Smooth muscle cell (in vitro differentiated cells): ENCODE measurements at regions not wholly inside any gene's neighbourhood (a gene's known extent, or its start where the extent isn't known, plus 50 kb on each side); places are given as distances from the start of the nearest gene placed in this dataset.

ENCODE experiments used
- DNase-seq: peaks from one replicate; lab custom pipeline; 2025; ENCODE audit not compliant: unreplicated experiment; lab: John Stamatoyannopoulos, UW
- H2AFZ ChIP-seq: fragments of 200-600 bp; sonication (generic); 2 replicates; pipeline ENCODE4 v1.6.0; 2016; ENCODE audit warnings: antibody characterized with exemption, low read depth, mild to moderate bottlenecking
- H3F3A ChIP-seq: fragments of 200-600 bp; sonication (generic); 2 replicates; pipeline ENCODE4 v1.6.0; 2017; ENCODE audit warnings: antibody characterized with exemption, low read depth
- H3K27ac ChIP-seq: fragments of 200-600 bp; sonication (generic); 2 replicates; pipeline ENCODE4 v1.5.1; 2016; ENCODE audit warnings: low read depth, mild to moderate bottlenecking
- H3K27me3 ChIP-seq: fragments of 200-600 bp; sonication (generic); 2 replicates; pipeline ENCODE4 v1.6.1; 2016; ENCODE audit warnings: low read depth, mild to moderate bottlenecking
- H3K36me3 ChIP-seq: fragments of 200-600 bp; sonication (generic); 2 replicates; pipeline ENCODE4 v1.5.1; 2016; ENCODE audit warnings: low read depth
- H3K4me1 ChIP-seq: fragments of 200-600 bp; sonication (generic); 2 replicates; pipeline ENCODE4 v1.5.1; 2016; ENCODE audit warnings: low read depth
- H3K4me2 ChIP-seq: fragments of 200-600 bp; sonication (generic); 2 replicates; pipeline ENCODE4 v1.6.0; 2016; ENCODE audit warnings: mild to moderate bottlenecking
- H3K4me3 ChIP-seq: fragments of 200-600 bp; sonication (generic); 2 replicates; pipeline ENCODE4 v1.5.1; 2016; ENCODE audit warnings: mild to moderate bottlenecking
- H3K79me2 ChIP-seq: fragments of 200-600 bp; sonication (generic); 2 replicates; pipeline ENCODE4 v1.6.0; 2016; ENCODE audit warnings: low read depth, mild to moderate bottlenecking
- H3K9ac ChIP-seq: fragments of 200-600 bp; sonication (generic); 2 replicates; pipeline ENCODE4 v1.6.0; 2016; ENCODE audit warnings: low read depth
- H3K9me3 ChIP-seq: fragments of 200-600 bp; sonication (generic); replicated peaks from 2 replicates; pipeline ENCODE4 v1.5.1; 2016; ENCODE audit warnings: low read depth
- H4K20me1 ChIP-seq: fragments of 200-600 bp; sonication (generic); 2 replicates; pipeline ENCODE4 v1.6.0; 2016; ENCODE audit warnings: low read depth
- CTCF ChIP-seq: fragments of 200-600 bp; sonication (generic); IDR thresholded peaks from 2 replicates; pipeline ENCODE4 v1.5.1; 2017; ENCODE audit warnings: borderline replicate concordance, mild to moderate bottlenecking, antibody characterized with exemption; ENCODE audit not compliant: insufficient read depth, poor library complexity, severe bottlenecking
- WGBS: methylation state at CpG from one replicate; pipeline ENCODE4 v1.1.7; 2016; ENCODE audit warnings: low lambda C conversion rate; 5-methylcytosine and 5-hydroxymethylcytosine counted together

- no peaks in the 10 kb centered on the region for H4K20me1 ChIP-seq
- WGBS, result 94% methylated on average over 9 of the region's 9 CpGs
- H3K79me2 ChIP-seq, result no peaks in the 10 kb centered on the region
- H3K9ac ChIP-seq, result no peak overlapping the region
- H3K4me3 ChIP-seq, result no peak overlapping the region
- TF ChIP-seq CTCF, result no peak
- no peaks in the 10 kb centered on the region for H3K27me3 ChIP-seq
- H3K9me3 ChIP-seq, result no peaks in the 10 kb centered on the region
- no peak overlapping the region for H2AFZ ChIP-seq
- no peaks in the 10 kb centered on the region for H3F3A ChIP-seq
- DNase-seq, result no peak
- no peaks in the 10 kb centered on the region for H3K36me3 ChIP-seq
- no peak overlapping the region for H3K27ac ChIP-seq
- no peaks in the 10 kb centered on the region for H3K4me1 ChIP-seq
- peak overlapping the region; percentile 69 for H3K4me2 ChIP-seq
Measured at GRCh38 chr11:92765082-92765840, 204.2 kb upstream of the MTNR1B start.

GRCh38 chr11:92765965-92766371 is 203.5 kb upstream of the MTNR1B start:
- no peaks in the 10 kb centered on the region for H3F3A ChIP-seq
- H3K4me2 ChIP-seq, result peak overlapping the region; percentile 69
- H3K4me1 ChIP-seq, result no peaks in the 10 kb centered on the region
- no peak for TF ChIP-seq CTCF
- no peaks in the 10 kb centered on the region for H4K20me1 ChIP-seq
- H3K36me3 ChIP-seq, result no peaks in the 10 kb centered on the region
- WGBS, result 54% methylated on average over 10 of the region's 10 CpGs
- DNase-seq, result no peak
- no peak overlapping the region for H3K9ac ChIP-seq
- peak overlapping the region; percentile 64 for H2AFZ ChIP-seq
- H3K9me3 ChIP-seq, result no peaks in the 10 kb centered on the region
- no peaks in the 10 kb centered on the region for H3K27me3 ChIP-seq
- H3K27ac ChIP-seq, result no peak overlapping the region
- H3K79me2 ChIP-seq, result no peaks in the 10 kb centered on the region
- H3K4me3 ChIP-seq, result no peak overlapping the region

- H3K4me1 ChIP-seq, result no peaks in the 10 kb centered on the region
- H3K9ac ChIP-seq, result no peak overlapping the region
- H4K20me1 ChIP-seq, result no peaks in the 10 kb centered on the region
- H3K27me3 ChIP-seq, result no peaks in the 10 kb centered on the region
- H3F3A ChIP-seq, result no peaks in the 10 kb centered on the region
- no peak overlapping the region for H3K27ac ChIP-seq
- H3K9me3 ChIP-seq, result no peaks in the 10 kb centered on the region
- 85% methylated on average over 7 of the region's 7 CpGs for WGBS
- H3K4me2 ChIP-seq, result no peak overlapping the region
- TF ChIP-seq CTCF, result no peak
- H3K4me3 ChIP-seq, result no peak overlapping the region
- DNase-seq, result no peak
- no peaks in the 10 kb centered on the region for H3K79me2 ChIP-seq
- H3K36me3 ChIP-seq, result no peaks in the 10 kb centered on the region
- no peak overlapping the region for H2AFZ ChIP-seq
Measured at GRCh38 chr11:92766698-92767097, 202.8 kb upstream of the MTNR1B start.

- no peak for DNase-seq
- no peak for TF ChIP-seq CTCF
- no peak overlapping the region for H2AFZ ChIP-seq
- H3K79me2 ChIP-seq, result no peaks in the 10 kb centered on the region
- H3F3A ChIP-seq, result no peaks in the 10 kb centered on the region
- H3K36me3 ChIP-seq, result no peaks in the 10 kb centered on the region
- H3K27me3 ChIP-seq, result no peaks in the 10 kb centered on the region
- no peak overlapping the region for H3K4me3 ChIP-seq
- H3K9ac ChIP-seq, result no peak overlapping the region
- no peaks in the 10 kb centered on the region for H4K20me1 ChIP-seq
- no peaks in the 10 kb centered on the region for H3K9me3 ChIP-seq
- no peak overlapping the region for H3K27ac ChIP-seq
- no peaks in the 10 kb centered on the region for H3K4me1 ChIP-seq
- no peak overlapping the region for H3K4me2 ChIP-seq
- 94% methylated on average over 1 of the region's 1 CpG for WGBS
Measured at GRCh38 chr11:92767416-92767815, 202.0 kb upstream of the MTNR1B start.
